Retinal pigment epithelial cell (primary cell): ENCODE measurements at regions not wholly inside any gene's neighbourhood (a gene's known extent, or its start where the extent isn't known, plus 50 kb on each side); places are given as distances from the start of the nearest gene placed in this dataset.
"Not testable (repeated sequence)": the region's sequence is repeated elsewhere in the genome, so short reads cannot be mapped to it uniquely, and the experiment has no call there.

Experiments
- DNase-seq: peaks from one replicate; pipeline ENCODE4 v3.0.0-alpha.2; 2010; ENCODE audit warnings: low read depth
- H3K4me3 ChIP-seq: 2 replicates; pipeline ENCODE4 v1.5.1; 2011; ENCODE audit warnings: mild to moderate bottlenecking, low read length, control low read depth, moderate library complexity
- CTCF ChIP-seq: conservative IDR thresholded peaks from 2 replicates; pipeline ENCODE4 v1.5.1; 2011; ENCODE audit warnings: low read depth, low read length, control low read depth, inconsistent platforms

- TF ChIP-seq CTCF: no peak
- DNase-seq: no peak
Observed at GRCh38 chr10:120177330-120177729, 279.7 kb upstream of the PLPP4 start.

GRCh38 chr10:120180160-120180559, 276.9 kb upstream of the PLPP4 start:
- H3K4me3 ChIP-seq: no peak overlapping the region
- TF ChIP-seq CTCF: no peak
- DNase-seq: no peak

More at GRCh38 chr10:120177330-120177729, 279.7 kb upstream of the PLPP4 start:
- H3K4me3 ChIP-seq: no peak overlapping the region

- DNase-seq: no peak
- TF ChIP-seq CTCF: no peak
- no peak overlapping the region for H3K4me3 ChIP-seq
Observed at GRCh38 chr10:120181154-120181553, 275.9 kb upstream of the PLPP4 start.

GRCh38 chr10:120182431-120182830, 274.6 kb upstream of the PLPP4 start:
- TF ChIP-seq CTCF: no peak
- DNase-seq: no peak
- H3K4me3 ChIP-seq: no peak overlapping the region

GRCh38 chr10:120183546-120183945, 273.5 kb upstream of the PLPP4 start:
- DNase-seq: no peak
- H3K4me3 ChIP-seq: no peak overlapping the region
- TF ChIP-seq CTCF: no peak

GRCh38 chr10:120184547-120185337, 272.3 kb upstream of the PLPP4 start:
- no peak for DNase-seq
- H3K4me3 ChIP-seq: no peak overlapping the region
- peak; percentile 30 for TF ChIP-seq CTCF

- H3K4me3 ChIP-seq: no peak overlapping the region
- DNase-seq: no peak
- TF ChIP-seq CTCF: no peak
Observed at GRCh38 chr10:120186506-120186905, 270.5 kb upstream of the PLPP4 start.

- H3K4me3 ChIP-seq, DNase-seq: not testable (repeated sequence)
Observed at GRCh38 chr10:120187168-120187567, 269.9 kb upstream of the PLPP4 start.
